ENCODE measurements at regions not wholly inside any gene's neighbourhood (a gene's known extent, or its start where the extent isn't known, plus 50 kb on each side); places are given as distances from the start of the nearest gene placed in this dataset.

GRCh38 chr4:126937342-126937741, 695.4 kb upstream of the INTU start:
- TF ChIP-seq GATA2 (IDR thresholded peaks at IDR 0.05; ENCODE audit: low read depth, low read length) (no peak), GATA3 (IDR thresholded peaks at IDR 0.05; ENCODE audit: low read depth, low read length) (no peak)

All from SH-SY5Y (cell line).